ENCODE measurements at regions not wholly inside any gene's neighbourhood (a gene's known extent, or its start where the extent isn't known, plus 50 kb on each side); places are given as distances from the start of the nearest gene placed in this dataset.

DNA sequence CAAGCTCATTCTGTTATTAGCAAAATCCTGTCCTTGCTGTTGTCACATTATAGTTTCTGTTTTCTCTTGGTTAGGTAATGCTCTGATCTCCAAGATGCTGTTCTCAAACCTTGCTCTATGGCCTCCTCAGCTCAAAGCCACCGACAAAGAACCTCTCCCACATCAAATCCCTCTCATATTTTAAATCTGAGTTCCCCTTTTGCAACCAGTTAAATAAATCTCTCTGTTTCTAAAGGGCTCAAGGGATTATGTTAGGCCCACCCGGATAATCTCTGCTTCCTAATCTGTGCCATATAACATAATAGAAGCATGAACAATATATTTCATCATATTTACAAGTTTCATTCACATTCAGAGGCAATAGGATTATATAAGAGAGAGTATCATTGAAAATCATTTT, 286.0 kb downstream of the CYLC2 start:
- H3K4me1 Mint-ChIP-seq (ENCODE audit: unreplicated experiment): no peaks in the 10 kb centered on the region
- no peak overlapping the region for H3K4me3 Mint-ChIP-seq (ENCODE audit: unreplicated experiment)
- peaks cover 3% of the 10 kb centered on the region for H3K27me3 Mint-ChIP-seq (ENCODE audit: unreplicated experiment)
- H3K36me3 Mint-ChIP-seq (ENCODE audit: low read depth, unreplicated experiment): no peaks in the 10 kb centered on the region
- TF ChIP-seq, protein P1, sequence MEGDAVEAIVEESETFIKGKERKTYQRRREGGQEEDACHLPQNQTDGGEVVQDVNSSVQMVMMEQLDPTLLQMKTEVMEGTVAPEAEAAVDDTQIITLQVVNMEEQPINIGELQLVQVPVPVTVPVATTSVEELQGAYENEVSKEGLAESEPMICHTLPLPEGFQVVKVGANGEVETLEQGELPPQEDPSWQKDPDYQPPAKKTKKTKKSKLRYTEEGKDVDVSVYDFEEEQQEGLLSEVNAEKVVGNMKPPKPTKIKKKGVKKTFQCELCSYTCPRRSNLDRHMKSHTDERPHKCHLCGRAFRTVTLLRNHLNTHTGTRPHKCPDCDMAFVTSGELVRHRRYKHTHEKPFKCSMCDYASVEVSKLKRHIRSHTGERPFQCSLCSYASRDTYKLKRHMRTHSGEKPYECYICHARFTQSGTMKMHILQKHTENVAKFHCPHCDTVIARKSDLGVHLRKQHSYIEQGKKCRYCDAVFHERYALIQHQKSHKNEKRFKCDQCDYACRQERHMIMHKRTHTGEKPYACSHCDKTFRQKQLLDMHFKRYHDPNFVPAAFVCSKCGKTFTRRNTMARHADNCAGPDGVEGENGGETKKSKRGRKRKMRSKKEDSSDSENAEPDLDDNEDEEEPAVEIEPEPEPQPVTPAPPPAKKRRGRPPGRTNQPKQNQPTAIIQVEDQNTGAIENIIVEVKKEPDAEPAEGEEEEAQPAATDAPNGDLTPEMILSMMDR (IDR thresholded peaks at IDR 0.05; ENCODE audit: unreplicated experiment): no peak
- peaks cover 7% of the 10 kb centered on the region for H3K9me3 Mint-ChIP-seq (ENCODE audit: unreplicated experiment)
- H3K27ac Mint-ChIP-seq (ENCODE audit: unreplicated experiment): no peak overlapping the region
- no peak for DNase-seq (ENCODE audit: low spot score)

DNA sequence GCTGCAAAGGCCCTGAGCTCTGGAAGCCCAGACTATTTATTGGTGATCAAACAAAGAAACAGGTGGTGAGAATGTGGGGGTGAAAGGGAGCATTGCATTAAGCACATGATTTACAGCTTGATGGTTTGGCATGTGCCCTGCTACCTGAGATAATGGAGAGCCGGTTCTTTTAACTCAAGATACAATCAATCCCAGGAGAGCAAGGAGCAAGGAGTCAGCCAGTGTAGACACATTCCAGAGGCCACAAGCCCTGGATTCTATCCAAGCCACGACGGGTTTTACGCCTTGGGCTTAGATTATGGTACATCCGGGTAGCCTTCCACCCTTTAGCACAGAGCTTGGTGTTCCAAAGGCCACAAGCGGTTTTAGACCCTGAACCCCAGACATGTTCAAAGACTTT, 292.2 kb downstream of the CYLC2 start:
- Mint-ChIP-seq H3K36me3 (ENCODE audit: low read depth, unreplicated experiment) (no peaks in the 10 kb centered on the region), H3K4me3 (ENCODE audit: unreplicated experiment) (no peak overlapping the region), H3K27me3 (ENCODE audit: unreplicated experiment) (peaks cover 4% of the 10 kb centered on the region), H3K4me1 (ENCODE audit: unreplicated experiment) (no peaks in the 10 kb centered on the region), H3K27ac (ENCODE audit: unreplicated experiment) (no peak overlapping the region), H3K9me3 (ENCODE audit: unreplicated experiment) (peaks cover 15% of the 10 kb centered on the region)
- DNase-seq (ENCODE audit: low spot score): no peak
- TF ChIP-seq, protein P1 (IDR thresholded peaks at IDR 0.05; ENCODE audit: unreplicated experiment): no peak

DNA sequence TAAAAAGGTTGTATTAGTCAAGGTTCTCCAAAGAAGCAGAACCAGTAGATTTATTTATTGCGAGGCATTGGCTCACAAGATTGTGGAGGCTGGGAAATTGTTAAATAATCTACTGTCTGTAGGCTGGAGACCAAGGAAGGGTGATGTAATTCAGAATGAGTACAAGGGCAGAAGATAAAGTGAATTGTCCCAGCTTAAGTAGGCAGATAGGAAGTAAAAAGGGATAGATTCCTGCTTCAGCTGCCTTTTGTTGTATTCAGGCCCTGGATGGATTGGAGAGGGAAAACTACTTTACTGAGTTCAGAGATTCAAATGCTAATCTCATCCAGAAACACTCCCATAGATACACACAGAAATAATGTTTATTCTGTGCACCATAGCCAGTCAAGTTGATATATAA, 301.1 kb downstream of the CYLC2 start:
- Mint-ChIP-seq H3K27ac (ENCODE audit: unreplicated experiment) (no peak overlapping the region), H3K4me1 (ENCODE audit: unreplicated experiment) (no peaks in the 10 kb centered on the region), H3K36me3 (ENCODE audit: low read depth, unreplicated experiment) (no peaks in the 10 kb centered on the region), H3K27me3 (ENCODE audit: unreplicated experiment) (no peaks in the 10 kb centered on the region), H3K4me3 (ENCODE audit: unreplicated experiment) (no peak overlapping the region), H3K9me3 (ENCODE audit: unreplicated experiment) (peaks cover 17% of the 10 kb centered on the region)
- no peak for DNase-seq (ENCODE audit: low spot score)
- TF ChIP-seq, protein P1 (IDR thresholded peaks at IDR 0.05; ENCODE audit: unreplicated experiment): no peak

DNA sequence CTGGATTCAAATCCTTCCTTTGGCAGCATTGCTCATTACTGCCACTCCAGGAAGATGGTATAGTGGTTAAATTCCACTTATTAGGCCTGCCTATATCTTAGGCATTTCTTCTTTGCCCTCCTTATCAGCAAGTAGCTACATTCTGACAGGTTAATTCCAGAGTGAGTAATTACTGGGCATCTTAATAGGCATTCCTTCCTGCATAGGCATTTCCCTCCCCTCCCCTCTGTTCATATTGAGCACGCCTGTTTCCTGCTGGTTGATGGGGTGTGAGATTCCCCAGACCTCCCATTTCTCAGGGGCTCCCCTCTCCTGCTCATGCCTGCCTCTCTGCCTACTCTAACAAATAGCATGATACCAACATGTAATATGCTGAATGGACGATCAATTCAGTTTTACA, 305.9 kb downstream of the CYLC2 start:
- TF ChIP-seq, protein P1 (IDR thresholded peaks at IDR 0.05; ENCODE audit: unreplicated experiment): no peak
- no peaks in the 10 kb centered on the region for H3K4me1 Mint-ChIP-seq (ENCODE audit: unreplicated experiment)
- peaks cover 20% of the 10 kb centered on the region for H3K9me3 Mint-ChIP-seq (ENCODE audit: unreplicated experiment)
- no peak overlapping the region for H3K27ac Mint-ChIP-seq (ENCODE audit: unreplicated experiment)
- no peak for DNase-seq (ENCODE audit: low spot score)
- H3K27me3 Mint-ChIP-seq (ENCODE audit: unreplicated experiment): no peaks in the 10 kb centered on the region
- H3K4me3 Mint-ChIP-seq (ENCODE audit: unreplicated experiment): no peak overlapping the region
- no peaks in the 10 kb centered on the region for H3K36me3 Mint-ChIP-seq (ENCODE audit: low read depth, unreplicated experiment)

DNA sequence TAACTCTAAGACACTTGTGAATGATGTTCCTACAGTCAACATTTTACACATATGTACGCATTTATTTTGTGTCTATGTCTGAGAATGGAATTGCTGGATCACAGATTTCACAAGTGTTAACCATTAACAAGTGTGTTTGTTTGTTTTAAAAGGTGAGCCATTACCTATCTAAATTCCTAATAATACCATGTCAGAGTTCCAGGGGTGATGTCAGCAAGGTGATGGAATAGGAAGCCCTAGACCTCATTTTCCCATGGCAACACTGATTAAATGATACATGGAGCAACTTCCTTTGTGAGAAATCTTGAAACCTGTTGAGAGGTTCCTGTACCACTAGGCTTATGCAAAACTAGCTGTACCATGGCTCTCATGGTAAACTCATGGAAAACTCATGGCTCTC, 309.7 kb downstream of the CYLC2 start:
- no peak overlapping the region for H3K4me3 Mint-ChIP-seq (ENCODE audit: unreplicated experiment)
- no peaks in the 10 kb centered on the region for H3K36me3 Mint-ChIP-seq (ENCODE audit: low read depth, unreplicated experiment)
- H3K4me1 Mint-ChIP-seq (ENCODE audit: unreplicated experiment): no peaks in the 10 kb centered on the region
- H3K27me3 Mint-ChIP-seq (ENCODE audit: unreplicated experiment): no peaks in the 10 kb centered on the region
- no peak overlapping the region for H3K27ac Mint-ChIP-seq (ENCODE audit: unreplicated experiment)
- H3K9me3 Mint-ChIP-seq (ENCODE audit: unreplicated experiment): peaks cover 18% of the 10 kb centered on the region
- DNase-seq (ENCODE audit: low spot score): no peak
- TF ChIP-seq, protein P1 (IDR thresholded peaks at IDR 0.05; ENCODE audit: unreplicated experiment): no peak
